OCI-LY1 (cell line): ENCODE measurements at regions not wholly inside any gene's neighbourhood (a gene's known extent, or its start where the extent isn't known, plus 50 kb on each side); places are given as distances from the start of the nearest gene placed in this dataset.

Source experiments
- CTCF ChIP-seq: fragments of 200-600 bp; sonication (generic), shearing (Covaris generic); IDR thresholded peaks from 2 replicates; pipeline ENCODE4 v1.5.1; 2017; ENCODE audit warnings: mild to moderate bottlenecking, antibody characterized with exemption, low read length, moderate library complexity, mixed read lengths
- EZH2 ChIP-seq: fragments of 200-600 bp; sonication (generic), shearing (Covaris generic); IDR thresholded peaks from 2 replicates; pipeline ENCODE4 v1.8.0; 2017; ENCODE audit warnings: borderline replicate concordance, mixed run types, mild to moderate bottlenecking, antibody characterized with exemption, low read length, moderate library complexity, mixed read lengths

GRCh38 chr4:62930884-62931283 lies 1478.4 kb downstream of the TECRL start:
- TF ChIP-seq EZH2 (no peak), CTCF (no peak)
